GM12801 (cell line): ENCODE measurements at regions not wholly inside any gene's neighbourhood (a gene's known extent, or its start where the extent isn't known, plus 50 kb on each side); places are given as distances from the start of the nearest gene placed in this dataset.
A peak's percentile ranks its signal among the peaks of the same experiment; 100 is the strongest.

ENCODE experiments used
- CTCF ChIP-seq: IDR thresholded peaks from one replicate; pipeline ENCODE4 v1.5.1; 2011; ENCODE audit warnings: control low read depth; ENCODE audit not compliant: insufficient read length; ENCODE audit errors: extremely low read depth

GRCh38 chr1:221435504-221435904 lies 306.4 kb downstream of the DUSP10 start:
- peak; percentile 72 for TF ChIP-seq CTCF

- no peak for TF ChIP-seq CTCF
Observed at GRCh38 chr1:221437171-221437570, 304.7 kb downstream of the DUSP10 start.

DNA sequence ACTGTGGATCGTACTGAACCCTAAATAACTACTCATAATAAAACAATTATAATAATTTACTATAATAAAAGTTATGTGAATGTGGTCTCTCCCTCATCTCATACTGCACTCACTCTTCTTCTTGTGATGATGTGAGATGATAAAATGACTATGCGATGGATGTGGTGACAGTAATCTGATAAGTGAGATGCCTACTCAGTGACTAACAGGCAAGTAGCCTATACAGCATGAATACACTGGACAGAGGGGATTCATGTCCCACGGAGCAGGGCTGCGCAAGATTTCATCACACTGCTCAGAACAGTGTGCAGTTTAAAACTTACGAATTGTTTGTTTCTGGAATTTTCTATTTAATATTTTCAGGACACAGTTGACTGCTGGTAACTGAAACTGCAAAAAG lies 304.0 kb downstream of the DUSP10 start:
- TF ChIP-seq CTCF, result no peak

DNA sequence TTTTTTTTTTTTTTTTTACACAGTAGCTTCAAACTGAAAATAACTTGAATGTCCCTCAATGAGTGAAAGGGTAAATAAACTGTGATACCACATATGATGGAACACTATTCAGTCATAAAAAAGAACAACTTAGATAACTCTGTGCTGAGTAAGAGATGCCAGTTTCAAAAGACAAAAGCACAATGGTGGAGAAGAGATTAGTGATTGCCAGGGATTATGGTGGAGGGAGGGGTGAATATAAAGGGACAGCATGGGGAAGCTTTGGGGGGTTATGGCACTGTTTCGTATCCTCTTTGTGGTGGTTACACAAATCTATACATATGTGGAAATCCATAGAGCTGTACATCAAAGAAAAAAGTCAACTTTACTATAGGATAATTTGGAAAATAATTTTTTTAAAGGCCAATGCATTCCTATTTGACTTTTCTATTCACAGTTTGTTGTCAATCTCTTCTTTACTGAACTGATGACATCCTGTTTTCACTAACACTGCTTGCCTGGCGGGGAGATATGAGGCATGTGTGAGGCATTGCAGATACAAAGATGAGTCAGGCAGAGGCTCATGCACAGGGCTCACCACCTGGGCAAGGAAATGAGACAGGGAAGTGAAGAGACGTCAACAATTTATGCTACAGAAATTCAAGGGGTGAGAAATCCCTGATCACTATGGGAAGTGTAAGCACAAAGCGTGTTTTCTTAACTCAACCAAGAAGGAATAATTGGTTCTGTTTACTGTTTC lies 302.7 kb downstream of the DUSP10 start:
- no peak for TF ChIP-seq CTCF

DNA sequence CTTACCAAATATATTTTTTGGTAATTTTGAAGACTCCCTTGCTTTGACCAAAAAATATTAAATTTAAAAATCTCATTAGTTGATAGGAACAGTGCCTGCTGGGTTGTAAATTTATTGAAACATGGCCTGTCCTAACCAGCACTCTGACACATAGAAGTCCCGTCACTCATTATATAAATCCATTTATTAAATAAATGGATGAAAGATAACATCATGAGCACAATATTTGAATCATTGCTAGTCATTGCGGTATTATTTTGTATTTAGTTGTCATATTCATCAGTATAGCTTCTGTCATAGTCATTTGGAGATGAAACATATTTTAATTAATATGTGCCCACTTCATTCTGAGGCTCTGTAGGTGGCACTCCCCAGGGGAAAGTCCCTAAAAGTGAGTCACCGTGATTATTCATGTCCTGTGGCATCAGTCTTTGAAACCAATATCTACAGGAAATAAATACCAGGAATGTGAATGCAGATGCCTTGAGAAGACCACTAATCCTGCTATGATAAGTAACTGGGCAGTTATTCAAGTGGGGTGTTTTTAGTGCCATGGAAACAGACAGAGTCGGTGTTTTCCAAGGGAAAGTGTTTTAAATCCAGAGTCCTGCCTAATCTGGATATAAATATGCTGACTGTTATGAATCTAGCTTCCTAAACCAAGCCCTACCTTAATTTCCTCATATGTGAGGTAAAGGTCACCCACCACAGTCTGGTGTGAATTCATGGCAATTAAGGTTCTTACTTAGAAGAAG lies 302.0 kb downstream of the DUSP10 start:
- no peak for TF ChIP-seq CTCF

GRCh38 chr1:221440658-221441057 lies 301.2 kb downstream of the DUSP10 start:
- TF ChIP-seq CTCF, result no peak

DNA sequence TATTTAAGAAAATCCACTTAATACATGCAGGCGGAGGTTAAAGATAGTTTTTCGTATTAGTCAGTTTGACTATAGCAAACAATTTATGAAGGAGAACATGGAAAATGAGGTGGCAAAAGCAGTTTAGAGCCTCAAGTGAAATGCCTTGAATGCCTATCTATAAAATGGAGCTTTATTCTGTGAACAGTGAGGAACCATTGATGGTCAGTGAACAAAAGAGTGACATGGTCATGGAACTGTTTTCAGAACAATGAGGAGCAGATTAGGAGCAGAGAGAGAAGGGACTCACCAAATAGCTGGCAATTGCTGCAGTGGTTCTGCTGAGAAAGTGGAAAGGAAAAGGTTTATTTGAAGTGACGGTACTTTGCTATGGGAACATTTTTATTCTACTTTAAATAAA lies 299.8 kb downstream of the DUSP10 start:
- TF ChIP-seq CTCF, result no peak
